ENCODE measurements at regions not wholly inside any gene's neighbourhood (a gene's known extent, or its start where the extent isn't known, plus 50 kb on each side); places are given as distances from the start of the nearest gene placed in this dataset.

- TF ChIP-seq CTCF (IDR thresholded peaks at IDR 0.05; ENCODE audit: poor library complexity) (no peak), EZH2phosphoT487 (IDR thresholded peaks at IDR 0.05; ENCODE audit: low read depth, severe bottlenecking, unreplicated experiment) (no peak)
Measured at GRCh38 chr18:10387399-10387798, 67.0 kb upstream of the APCDD1 start.

All from hepatocyte (in vitro differentiated cells).